ENCODE measurements at regions not wholly inside any gene's neighbourhood (a gene's known extent, or its start where the extent isn't known, plus 50 kb on each side); places are given as distances from the start of the nearest gene placed in this dataset.

DNA sequence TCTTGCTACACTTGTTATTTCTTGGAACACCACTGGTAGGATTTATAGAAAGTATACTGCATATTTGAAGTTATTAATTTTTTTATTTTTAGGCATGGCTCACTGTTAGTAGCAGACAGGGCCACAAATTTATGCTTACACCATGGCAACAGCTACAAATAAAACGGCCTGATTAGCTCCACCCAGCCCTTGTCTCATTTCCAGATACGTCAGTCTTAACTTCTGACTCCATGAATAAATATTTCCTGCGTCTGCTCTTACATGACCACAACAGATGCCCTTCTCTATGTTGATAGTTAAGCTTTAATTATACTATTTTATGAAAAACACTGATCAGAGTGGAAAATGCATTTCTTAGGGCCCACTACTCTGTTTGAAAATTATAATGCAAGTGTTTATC, 62.3 kb upstream of the CPOX start:
- TF ChIP-seq, protein P1, sequence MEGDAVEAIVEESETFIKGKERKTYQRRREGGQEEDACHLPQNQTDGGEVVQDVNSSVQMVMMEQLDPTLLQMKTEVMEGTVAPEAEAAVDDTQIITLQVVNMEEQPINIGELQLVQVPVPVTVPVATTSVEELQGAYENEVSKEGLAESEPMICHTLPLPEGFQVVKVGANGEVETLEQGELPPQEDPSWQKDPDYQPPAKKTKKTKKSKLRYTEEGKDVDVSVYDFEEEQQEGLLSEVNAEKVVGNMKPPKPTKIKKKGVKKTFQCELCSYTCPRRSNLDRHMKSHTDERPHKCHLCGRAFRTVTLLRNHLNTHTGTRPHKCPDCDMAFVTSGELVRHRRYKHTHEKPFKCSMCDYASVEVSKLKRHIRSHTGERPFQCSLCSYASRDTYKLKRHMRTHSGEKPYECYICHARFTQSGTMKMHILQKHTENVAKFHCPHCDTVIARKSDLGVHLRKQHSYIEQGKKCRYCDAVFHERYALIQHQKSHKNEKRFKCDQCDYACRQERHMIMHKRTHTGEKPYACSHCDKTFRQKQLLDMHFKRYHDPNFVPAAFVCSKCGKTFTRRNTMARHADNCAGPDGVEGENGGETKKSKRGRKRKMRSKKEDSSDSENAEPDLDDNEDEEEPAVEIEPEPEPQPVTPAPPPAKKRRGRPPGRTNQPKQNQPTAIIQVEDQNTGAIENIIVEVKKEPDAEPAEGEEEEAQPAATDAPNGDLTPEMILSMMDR (IDR thresholded peaks at IDR 0.05): no peak
- TF ChIP-seq EZH2 (IDR thresholded peaks at IDR 0.05) (no peak), EZH2phosphoT487 (IDR thresholded peaks at IDR 0.05) (no peak)
